Fibroblast of skin of right biceps (primary cell): ENCODE measurements at regions not wholly inside any gene's neighbourhood (a gene's known extent, or its start where the extent isn't known, plus 50 kb on each side); places are given as distances from the start of the nearest gene placed in this dataset.
"Not testable (repeated sequence)": the region's sequence is repeated elsewhere in the genome, so short reads cannot be mapped to it uniquely, and the experiment has no call there.

ENCODE experiments used
- DNase-seq: peaks from one replicate; pipeline ENCODE4 v3.0.0-alpha.2; 2013

GRCh38 chr3:139248593-139249255 lies 95.1 kb upstream of the MRPS22 start:
- no peak for DNase-seq

GRCh38 chr3:139251529-139251928 lies 92.3 kb upstream of the MRPS22 start:
- no peak for DNase-seq

GRCh38 chr3:139252719-139253118 lies 91.1 kb upstream of the MRPS22 start:
- DNase-seq: no peak

- DNase-seq: no peak
These were observed 85.5 kb upstream of the MRPS22 start for GRCh38 chr3:139258276-139258675.

GRCh38 chr3:139259398-139259797 lies 84.4 kb upstream of the MRPS22 start:
- no peak for DNase-seq

GRCh38 chr3:139260041-139260486 lies 83.8 kb upstream of the MRPS22 start:
- DNase-seq: no peak

- no peak for DNase-seq
These were observed 82.8 kb upstream of the MRPS22 start for GRCh38 chr3:139260793-139261736.

- DNase-seq: no peak
These were observed 81.8 kb upstream of the MRPS22 start for GRCh38 chr3:139261754-139262586.

GRCh38 chr3:139263798-139264197 lies 80.0 kb upstream of the MRPS22 start:
- no peak for DNase-seq

- no peak for DNase-seq
These were observed 79.4 kb upstream of the MRPS22 start for GRCh38 chr3:139264375-139264774.

- DNase-seq: no peak
These were observed 78.4 kb upstream of the MRPS22 start for GRCh38 chr3:139265131-139266016.

GRCh38 chr3:139267300-139268246 lies 76.2 kb upstream of the MRPS22 start:
- no peak for DNase-seq

GRCh38 chr3:139269984-139270383 lies 73.8 kb upstream of the MRPS22 start:
- DNase-seq: no peak

- DNase-seq: not testable (repeated sequence)
These were observed 73.2 kb upstream of the MRPS22 start for GRCh38 chr3:139270652-139271051.

GRCh38 chr3:139280027-139280671 lies 63.7 kb upstream of the MRPS22 start:
- DNase-seq: no peak

- peak; percentile 70 for DNase-seq
These were observed 62.7 kb upstream of the MRPS22 start for GRCh38 chr3:139281096-139281495.

GRCh38 chr3:139281522-139282196 lies 62.2 kb upstream of the MRPS22 start:
- peak; percentile 70 for DNase-seq

- DNase-seq: no peak
These were observed 60.5 kb upstream of the MRPS22 start for GRCh38 chr3:139283301-139283700.

- no peak for DNase-seq
These were observed 59.6 kb upstream of the MRPS22 start for GRCh38 chr3:139284221-139284620.

- DNase-seq: no peak
These were observed 58.1 kb upstream of the MRPS22 start for GRCh38 chr3:139285691-139286090.
